GM21576 (cell line): ENCODE measurements at regions not wholly inside any gene's neighbourhood (a gene's known extent, or its start where the extent isn't known, plus 50 kb on each side); places are given as distances from the start of the nearest gene placed in this dataset.

ENCODE experiments used
- ATAC-seq: cut with Tn5 transposase; IDR thresholded peaks from one replicate; pipeline ENCODE4 v1.9.1; 2021; ENCODE audit warnings: mild to moderate bottlenecking, moderate library complexity; ENCODE audit not compliant: unreplicated experiment

DNA sequence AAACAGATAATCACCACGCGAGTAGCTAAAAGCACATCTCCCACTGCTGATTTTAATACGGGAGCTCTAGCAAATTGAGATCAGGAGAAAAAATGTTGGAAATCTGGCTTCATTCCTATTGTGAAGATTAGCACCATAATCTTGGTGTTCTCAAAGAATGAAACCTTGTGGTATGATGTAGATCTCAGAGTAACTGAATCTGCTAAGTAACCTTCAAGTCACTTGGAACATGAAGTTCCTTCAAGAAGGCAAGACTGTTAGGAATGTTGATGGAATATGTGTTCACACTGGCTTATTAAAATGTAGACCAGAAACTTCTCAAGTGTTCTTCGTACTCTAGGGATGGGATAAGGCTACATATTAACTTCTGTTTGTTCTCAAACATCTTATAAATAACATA lies 117.4 kb upstream of the CHRM3 start:
- ATAC-seq, result no peak

DNA sequence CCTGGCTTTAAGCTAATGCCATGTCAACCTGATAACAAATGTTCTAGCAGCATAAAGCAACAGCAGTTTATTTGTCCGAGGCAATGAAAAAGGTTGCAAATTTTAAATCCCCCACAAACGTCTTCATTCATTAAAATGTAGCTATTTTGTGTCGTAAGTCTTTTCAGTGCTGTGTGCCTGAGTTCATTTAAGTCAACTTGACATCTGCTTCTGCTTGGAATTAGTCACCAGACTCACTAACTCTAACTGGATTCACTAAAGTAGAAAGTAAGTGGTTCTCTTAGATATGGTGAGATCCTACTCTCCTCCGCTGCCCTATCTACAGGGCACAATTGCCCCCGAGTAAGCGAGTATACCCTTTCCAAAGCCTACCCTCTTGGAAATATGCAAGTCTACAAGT lies 118.4 kb upstream of the CHRM3 start:
- no peak for ATAC-seq

DNA sequence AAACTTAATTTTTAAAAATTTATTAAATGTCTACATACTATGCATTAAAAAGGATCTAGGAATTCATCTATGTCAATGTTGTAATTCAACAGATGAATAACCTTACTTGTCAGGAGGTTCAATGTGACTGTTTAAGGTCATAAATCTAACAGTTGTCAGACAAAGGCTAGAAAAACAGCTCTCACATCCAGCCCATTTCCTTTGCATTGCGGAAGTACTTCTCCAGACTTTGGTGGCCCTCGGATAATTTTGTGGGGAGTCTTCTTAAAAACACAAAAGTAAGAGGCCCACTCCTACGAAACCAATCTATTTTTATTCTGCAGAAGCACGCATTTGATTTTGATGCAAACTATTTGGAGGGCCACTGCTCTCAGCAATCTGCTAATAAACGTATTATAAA lies 122.6 kb upstream of the CHRM3 start:
- no peak for ATAC-seq

DNA sequence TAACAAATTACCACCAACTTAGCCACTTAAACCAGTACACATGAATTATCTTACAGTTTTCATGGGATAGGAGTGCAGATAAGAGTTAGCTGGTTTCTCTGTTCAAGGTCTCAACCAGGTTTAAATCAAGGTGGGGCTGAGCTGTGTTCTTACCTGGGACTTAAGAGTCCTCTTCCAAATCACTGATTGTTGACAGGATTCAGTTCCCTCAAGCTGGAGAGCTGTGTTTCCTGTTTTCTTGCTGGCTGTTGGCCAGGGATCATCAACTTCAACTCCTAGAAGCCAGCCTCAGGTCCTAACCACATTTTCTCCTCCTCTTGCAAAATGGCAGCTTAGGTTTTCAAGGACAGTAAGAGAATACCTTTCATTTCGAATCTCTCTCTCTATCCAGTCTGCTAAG lies 123.8 kb upstream of the CHRM3 start:
- ATAC-seq, result no peak

DNA sequence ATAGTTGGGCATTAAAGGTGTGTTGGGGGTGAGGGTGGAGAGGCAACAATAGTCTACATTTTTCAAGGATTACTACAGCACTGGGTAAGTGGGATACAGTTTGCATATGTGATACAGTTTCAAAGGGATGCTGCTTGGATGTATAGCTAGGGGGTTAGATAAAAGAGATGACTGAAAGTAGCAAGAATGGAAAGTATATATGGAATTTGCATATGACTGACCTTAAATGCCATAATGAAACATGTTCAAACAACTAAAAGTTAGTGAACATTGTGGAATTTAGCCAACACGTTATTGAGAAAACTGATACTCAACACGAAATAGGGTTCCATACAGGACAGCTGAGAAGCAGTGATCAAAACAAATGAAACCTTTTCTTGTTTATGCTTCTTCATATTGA lies 124.8 kb upstream of the CHRM3 start:
- ATAC-seq, result no peak

DNA sequence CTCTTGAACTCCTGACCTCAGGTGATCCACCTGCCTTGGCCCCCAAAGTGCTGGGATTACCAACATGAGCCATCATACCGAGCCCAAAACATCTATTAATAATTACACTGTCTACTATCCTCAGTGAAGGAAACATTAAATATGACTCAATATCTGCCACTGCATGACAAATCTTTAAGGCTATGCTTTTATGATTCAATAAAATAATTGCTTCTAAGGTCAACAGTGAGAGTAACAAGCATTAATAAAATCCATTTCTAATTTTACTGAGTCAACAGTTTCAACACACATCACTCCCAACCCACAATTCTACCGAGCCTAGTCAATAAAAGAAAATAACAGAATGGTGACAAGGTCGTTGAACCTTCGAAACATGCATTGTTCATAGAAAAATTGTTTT lies 125.5 kb upstream of the CHRM3 start:
- no peak for ATAC-seq

DNA sequence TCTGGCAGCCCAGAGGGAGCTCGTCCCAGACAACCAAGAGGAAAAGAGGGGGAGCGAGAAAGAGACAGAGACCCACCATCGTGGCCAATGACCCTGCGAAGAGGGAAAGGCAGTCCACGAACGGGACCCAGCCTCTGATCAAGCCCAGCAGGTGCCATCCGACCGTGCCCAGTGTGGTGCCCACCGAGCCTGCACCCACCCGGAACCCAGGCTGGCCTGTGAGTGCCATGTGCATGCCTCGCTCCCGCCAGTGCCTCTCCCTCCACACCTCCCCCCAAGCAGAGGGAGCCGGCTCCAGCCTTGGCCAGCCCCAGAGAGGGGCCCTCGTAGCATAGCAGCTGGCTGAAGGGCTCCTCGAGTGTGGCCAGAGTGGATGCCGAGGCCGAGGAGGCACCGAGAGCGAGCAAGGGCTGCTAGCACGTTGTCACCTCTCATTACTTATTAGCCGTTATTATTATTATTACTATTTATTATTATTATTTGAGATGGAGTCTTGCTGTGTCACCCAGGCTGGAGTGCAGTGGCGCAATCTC lies 130.7 kb upstream of the CHRM3 start:
- ATAC-seq, result no peak

DNA sequence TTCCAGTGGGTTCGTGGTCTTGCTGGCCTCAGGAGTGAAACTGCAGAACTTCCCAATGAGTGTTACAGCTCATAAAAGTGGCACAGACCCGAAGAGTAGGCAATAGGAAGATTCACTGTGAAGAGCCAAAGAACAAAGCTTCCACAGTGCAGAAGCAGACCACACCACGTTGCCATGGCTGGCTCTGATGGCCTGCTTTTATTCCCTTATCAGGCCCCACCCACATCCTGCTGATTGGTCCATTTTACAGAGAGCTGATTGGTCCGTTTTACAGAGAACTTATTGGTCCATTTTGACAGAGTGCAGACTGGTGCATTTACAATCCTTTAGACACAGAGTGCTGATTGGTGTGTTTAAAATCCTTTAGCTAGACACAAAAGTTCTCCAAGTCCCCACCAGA lies 131.4 kb upstream of the CHRM3 start:
- ATAC-seq, result no peak

DNA sequence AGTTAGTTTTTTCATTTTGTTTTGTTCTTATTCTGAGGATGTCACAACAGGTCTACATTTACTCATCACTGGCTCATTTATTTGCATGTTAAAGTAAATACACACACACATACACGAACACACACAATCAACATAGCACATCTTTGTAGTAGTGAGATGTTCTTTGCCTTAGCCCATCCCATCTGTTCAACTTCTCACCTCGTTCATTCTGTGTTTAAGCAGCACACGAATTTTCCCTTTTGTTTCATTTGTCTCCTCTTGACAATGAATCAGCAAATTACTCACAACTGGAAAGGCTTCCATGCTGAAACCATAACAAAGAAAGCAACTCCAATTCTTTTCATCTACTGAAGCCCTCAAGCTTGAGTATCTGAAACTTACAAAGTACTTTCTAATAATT lies 133.3 kb upstream of the CHRM3 start:
- no peak for ATAC-seq

DNA sequence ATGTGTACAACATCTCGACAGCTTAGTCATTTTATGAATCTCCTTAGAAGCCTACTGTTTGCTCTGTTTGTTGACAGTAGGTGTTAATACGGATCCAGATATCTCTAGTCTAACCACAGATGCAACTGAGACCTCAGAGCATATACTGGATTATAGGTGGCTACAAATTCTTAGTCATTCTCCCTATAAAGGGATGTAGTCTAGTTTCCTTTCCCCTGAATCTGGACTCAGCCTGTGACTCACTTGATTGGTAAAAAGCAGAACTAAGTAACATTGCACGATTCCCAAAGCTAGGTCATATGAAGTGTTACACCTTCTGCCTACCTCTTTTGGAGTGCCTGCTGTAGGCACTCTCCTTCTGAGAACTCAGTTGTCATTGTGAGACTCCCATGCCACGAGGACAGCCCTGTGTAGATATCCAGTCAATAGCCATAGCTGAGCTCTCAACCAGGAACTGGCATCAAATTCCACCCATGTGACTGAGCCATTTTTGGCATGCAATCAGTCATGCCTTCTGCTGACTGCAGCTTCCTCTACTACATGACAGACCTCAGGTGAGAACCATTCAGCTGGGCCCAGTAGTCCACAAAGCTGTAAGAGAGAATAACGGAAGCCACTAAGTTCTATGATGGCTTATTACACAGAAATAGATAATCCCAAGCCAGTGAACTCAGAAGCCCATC lies 135.9 kb upstream of the CHRM3 start:
- no peak for ATAC-seq

DNA sequence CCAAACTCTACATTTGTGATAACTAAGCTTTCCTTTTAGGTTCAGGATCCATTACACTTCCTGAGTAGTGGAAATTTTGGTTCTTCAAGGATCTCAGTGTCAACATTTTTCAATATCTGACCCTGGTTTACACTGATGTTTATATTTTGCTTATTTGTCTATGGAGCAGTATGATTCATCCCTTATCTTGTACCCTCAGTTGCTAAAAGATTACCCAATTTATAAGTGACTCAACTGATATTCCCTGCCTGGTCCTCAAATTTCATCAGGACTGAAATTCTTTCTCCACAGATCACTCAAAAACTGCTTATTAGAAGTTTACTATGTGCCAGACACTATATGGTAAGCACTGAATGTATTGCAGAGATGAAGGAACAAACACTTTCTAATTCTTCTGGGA lies 139.1 kb upstream of the CHRM3 start:
- no peak for ATAC-seq

DNA sequence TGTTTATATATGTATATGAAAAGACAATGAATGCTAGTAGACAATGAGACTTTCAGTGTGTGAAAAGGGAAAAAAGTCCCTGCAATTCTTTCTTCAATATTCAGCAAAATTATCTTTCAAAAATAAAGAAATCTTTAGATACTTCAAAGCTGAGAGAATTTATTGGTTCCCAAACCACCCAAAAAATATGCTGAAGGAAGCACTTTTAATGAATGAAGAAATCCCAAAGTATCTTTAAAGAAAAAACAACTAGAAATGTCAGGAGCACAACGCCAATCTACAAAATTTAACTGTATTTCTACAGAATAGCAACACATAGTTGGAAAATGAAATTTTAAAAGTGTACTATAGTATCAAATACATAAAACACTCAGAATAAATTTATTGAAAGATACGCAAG lies 142.3 kb upstream of the CHRM3 start:
- ATAC-seq, result no peak

DNA sequence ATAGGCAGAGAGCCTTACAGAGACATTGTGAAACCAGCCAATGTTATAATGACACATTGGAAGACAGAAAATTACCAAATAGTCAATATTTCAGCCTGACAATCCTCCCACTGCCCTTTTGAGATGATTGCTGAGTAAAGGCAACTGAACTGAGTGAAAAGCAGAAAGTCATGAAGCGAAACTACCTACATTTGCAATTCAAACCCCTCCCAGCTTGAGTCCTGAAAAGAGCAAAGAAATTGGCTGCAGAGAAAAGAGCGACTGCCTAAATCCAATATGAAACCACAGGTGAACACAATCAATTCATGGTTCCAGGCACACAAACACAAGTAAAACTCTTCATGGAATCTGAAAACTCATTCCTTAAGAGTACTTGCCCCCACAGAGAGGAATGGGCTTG lies 143.4 kb upstream of the CHRM3 start:
- ATAC-seq, result no peak

DNA sequence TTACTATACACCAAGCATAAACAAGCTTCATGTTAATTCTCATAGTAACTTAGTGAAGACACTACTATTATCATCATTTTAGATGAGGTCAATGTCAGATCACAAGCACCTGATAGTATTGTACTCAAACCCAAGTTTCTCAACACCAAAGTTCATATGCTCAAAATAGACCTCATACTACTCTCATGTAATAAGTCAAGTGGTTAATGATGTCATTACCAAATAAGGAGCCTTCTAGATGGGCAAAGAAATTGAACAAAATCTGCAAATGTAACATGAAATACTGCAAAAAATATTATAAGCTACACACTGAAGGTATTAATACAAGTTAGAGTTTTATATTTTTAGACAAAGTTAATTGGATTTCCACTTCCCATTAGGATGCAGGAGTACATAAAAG lies 144.0 kb upstream of the CHRM3 start:
- ATAC-seq, result no peak

DNA sequence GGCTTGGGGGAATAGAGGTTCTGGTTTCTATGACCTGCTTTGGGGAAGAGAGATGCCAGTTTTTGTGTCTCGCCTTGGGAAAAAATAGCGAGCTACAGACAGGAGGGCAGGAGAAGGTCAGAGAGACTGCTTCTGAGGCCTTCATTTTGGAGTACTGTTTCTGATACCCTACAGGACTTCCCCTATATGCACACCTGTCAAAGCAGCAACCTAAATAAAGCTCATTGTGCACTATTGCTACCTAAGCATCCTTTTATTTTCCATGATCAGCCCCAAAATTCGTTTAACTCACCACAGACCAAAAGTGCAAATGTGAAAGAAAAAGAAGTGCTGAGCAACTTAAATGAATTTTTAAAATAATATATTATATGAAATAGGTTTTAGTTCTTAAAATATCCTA lies 145.6 kb upstream of the CHRM3 start:
- no peak for ATAC-seq

DNA sequence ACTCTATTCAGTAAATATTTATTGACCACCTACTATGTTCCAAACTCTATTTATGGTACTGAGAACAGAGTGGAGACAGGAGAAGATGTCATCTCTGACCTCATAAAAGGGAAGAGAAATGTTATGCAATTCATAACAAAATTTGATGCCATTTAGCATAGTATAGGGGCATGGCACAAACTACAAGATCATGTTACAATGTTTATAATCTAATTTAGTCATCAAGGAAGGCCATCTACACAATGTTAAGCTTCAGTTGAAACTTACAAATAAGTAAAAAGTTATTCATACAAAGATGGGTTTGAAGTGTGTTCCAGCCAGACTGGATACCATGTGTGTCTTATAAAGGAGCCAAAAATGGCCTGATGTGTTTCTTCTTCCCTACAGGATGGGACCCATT lies 146.8 kb upstream of the CHRM3 start:
- ATAC-seq, result no peak

DNA sequence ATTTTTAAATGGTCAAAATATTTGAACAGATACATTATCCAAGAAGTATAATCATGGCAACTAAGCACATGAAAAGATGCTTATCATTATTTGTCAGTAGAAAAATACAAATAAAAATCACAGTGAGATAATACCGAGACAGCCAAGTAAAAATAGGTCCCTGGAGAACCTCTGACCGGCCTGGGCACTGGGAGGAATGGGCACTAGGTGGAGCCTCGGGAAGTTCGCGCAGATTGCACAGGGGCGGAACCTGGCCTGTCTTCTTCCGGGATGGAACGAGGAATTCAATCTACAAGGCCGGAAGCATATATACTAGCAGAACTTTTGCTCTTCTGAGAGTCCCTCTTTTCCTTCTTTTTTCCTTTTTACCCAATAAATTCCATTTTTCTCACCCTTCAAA lies 148.5 kb upstream of the CHRM3 start:
- ATAC-seq, result no peak

DNA sequence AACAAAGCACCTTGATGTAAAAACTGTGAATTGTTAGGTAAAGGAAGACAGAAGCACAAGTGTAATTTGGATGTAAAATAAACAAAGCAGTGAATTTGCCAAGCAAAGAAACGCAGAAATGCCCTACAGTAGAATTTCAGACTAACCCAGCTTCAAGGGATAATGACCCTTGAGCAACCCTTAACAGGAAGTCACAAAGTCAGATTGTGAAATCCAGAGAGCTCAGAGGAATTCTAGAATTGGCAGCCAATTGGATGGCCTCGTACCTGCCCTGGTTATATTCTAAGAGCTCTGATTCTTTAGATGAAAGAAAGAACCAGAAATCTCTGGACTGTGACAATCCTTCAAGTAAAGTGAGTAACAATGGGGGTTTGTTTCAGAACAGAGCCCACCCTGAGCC lies 152.7 kb upstream of the CHRM3 start:
- no peak for ATAC-seq

DNA sequence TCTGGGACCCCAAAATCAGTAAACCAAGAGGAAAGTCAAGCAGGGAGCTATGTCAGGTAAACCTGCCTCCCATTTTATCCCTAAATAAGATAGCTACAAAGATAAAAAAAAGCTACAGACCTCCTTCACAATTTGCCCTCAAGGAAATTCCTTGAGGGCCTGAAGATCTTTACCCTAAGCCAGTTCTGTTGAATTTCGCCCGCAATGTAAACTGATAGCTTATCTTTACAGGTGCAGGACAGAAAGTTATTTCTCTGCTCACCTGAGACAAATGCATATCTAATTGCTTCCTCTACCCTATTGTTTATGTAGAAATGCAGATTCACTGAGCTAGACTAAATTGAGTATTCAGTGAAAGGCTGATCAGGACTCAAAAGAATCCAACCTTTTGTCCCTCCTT lies 153.4 kb upstream of the CHRM3 start:
- no peak for ATAC-seq

DNA sequence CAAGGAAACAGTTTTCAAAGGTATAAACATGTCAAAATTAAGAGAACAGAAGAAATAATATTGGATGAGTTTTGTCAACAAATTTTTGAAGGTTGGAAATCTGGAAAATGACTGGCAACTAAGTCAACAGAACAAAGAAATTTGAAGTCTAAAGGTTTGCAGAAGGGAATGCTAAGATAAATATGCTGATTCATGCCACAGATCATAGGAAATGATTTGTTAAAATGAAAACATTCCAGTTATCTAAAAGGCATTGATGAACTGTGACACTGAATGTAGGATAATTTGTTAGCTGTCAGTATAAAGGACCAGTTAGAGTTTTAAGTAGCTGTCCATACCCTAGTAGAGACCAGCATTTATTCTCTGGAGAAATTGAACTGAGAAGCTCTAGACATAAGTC lies 157.9 kb upstream of the CHRM3 start:
- ATAC-seq, result no peak

DNA sequence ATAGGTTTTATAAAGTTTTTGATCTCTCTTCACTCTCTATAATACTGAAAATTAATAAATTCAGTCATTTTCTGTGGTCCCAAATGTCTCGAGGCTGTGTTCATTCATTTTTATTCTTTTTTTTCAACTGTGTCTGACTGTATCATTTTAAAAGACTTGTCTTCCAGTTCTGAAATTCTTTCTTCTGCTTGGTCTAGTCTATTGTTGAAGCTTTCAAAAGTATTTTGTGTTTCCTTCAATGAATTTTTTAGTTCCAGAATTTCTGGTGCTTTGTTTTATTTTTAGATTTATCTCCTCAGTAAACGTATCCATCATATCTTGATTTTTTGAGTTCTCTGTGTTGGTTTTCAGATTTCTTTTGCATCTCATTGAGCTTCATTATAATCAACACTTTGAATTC lies 161.0 kb upstream of the CHRM3 start:
- no peak for ATAC-seq

DNA sequence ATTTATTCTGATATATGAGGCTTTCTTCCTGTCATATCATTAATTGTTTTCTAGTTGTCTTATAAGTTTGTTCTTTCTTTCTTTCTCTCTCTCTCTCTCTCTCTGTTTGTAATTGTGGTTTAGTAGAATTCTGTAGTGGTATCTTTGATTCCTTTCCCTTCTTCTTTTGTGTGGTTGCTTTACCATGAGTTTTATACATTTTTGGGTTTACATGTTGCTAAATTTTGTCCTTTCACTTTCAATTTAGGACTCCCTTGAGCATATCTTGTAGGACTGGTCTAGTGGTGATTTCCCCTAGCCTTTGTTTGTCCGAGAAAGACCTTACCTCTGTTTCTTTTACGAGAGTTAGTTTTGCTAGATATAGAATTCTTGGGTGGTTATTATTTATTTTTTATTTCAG lies 162.3 kb upstream of the CHRM3 start:
- ATAC-seq, result no peak

DNA sequence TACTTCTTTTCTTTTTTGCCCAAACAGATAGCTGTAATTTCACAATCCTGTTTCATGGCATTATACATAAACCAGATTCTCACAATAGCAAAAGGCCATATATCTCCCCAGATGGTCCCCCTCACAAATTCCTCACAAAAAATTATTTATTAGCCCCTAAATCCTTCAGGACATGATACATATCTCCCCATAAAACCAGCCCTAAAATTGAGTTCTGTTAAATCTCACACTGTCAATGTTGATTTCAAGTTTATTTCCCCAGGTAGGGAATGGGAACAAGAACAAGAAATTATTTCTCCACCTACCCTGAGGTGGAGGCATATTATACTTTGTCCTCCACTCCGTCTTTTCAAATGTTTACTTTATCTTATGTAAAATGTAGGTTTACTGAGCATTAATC lies 163.4 kb upstream of the CHRM3 start:
- ATAC-seq, result no peak
